Right lobe of liver (tissue), 4 donors: ENCODE measurements at regions not wholly inside any gene's neighbourhood (a gene's known extent, or its start where the extent isn't known, plus 50 kb on each side); places are given as distances from the start of the nearest gene placed in this dataset.

Source experiments
- CTCF ChIP-seq, 4 donors: fragments of 200-600 bp in 3 of 4; fragments of 450-650 bp in 1 of 4; IDR thresholded peaks; one replicate each; pipeline versions ENCODE4 v1.5.1 to v1.8.0; 2016 to 2022; ENCODE audit warnings: antibody characterized with exemption in 4 of 4, mild to moderate bottlenecking in 2 of 4
- POLR2A ChIP-seq: fragments of 450-650 bp; IDR thresholded peaks from one replicate; pipeline ENCODE4 v1.6.1; 2017; ENCODE audit warnings: antibody characterized with exemption, mild to moderate bottlenecking
- donor health status: DM: no; HTN: no; CAD: no.
- donor health status: DM: no; HTN: no; CAD: no.
- donor health status: DM: no; HTN: yes; CAD: no.

- TF ChIP-seq CTCF (IDR thresholded peaks at IDR 0.05) = no peak
- TF ChIP-seq POLR2A = no peak
These were observed 195.3 kb upstream of the BLID start for GRCh38 chr11:122311216-122311755.
